Endothelial cell (in vitro differentiated cells): ENCODE measurements at regions not wholly inside any gene's neighbourhood (a gene's known extent, or its start where the extent isn't known, plus 50 kb on each side); places are given as distances from the start of the nearest gene placed in this dataset.

ENCODE experiments used
- DNase-seq: peaks from one replicate; pipeline ENCODE4 v3.0.0; 2021; ENCODE audit warnings: low spot score
- H3K27ac Mint-ChIP-seq: one replicate; pipeline ENCODE4 v1.8.0; 2021; ENCODE audit warnings: mixed read lengths, inconsistent platforms; ENCODE audit not compliant: unreplicated experiment
- H3K27me3 Mint-ChIP-seq: one replicate; pipeline ENCODE4 v1.8.0; 2021; ENCODE audit warnings: mild to moderate bottlenecking, moderate library complexity, mixed read lengths, inconsistent platforms; ENCODE audit not compliant: unreplicated experiment
- H3K36me3 Mint-ChIP-seq: one replicate; pipeline ENCODE4 v1.8.0; 2021; ENCODE audit warnings: mild to moderate bottlenecking, low read depth, mixed read lengths, inconsistent platforms; ENCODE audit not compliant: unreplicated experiment
- H3K4me1 Mint-ChIP-seq: one replicate; pipeline ENCODE4 v1.8.0; 2021; ENCODE audit warnings: mild to moderate bottlenecking, mixed read lengths, inconsistent platforms; ENCODE audit not compliant: unreplicated experiment
- H3K4me3 Mint-ChIP-seq: one replicate; pipeline ENCODE4 v1.8.0; 2021; ENCODE audit warnings: mild to moderate bottlenecking, mixed read lengths, inconsistent platforms; ENCODE audit not compliant: unreplicated experiment
- H3K9me3 Mint-ChIP-seq: one replicate; pipeline ENCODE4 v1.8.0; 2021; ENCODE audit warnings: mixed read lengths, inconsistent platforms; ENCODE audit not compliant: unreplicated experiment
- TF ChIP-seq, protein P1 (sequence below): fragments of 200-600 bp; sonication (generic); IDR thresholded peaks from one replicate; pipeline ENCODE4 v1.5.0; 2021; ENCODE audit warnings: antibody characterized with exemption; ENCODE audit not compliant: unreplicated experiment

GRCh38 chr9:120212853-120213200 lies 367.1 kb downstream of the CDK5RAP2 start:
- no peaks in the 10 kb centered on the region for H3K9me3 Mint-ChIP-seq
- H3K4me1 Mint-ChIP-seq = no peaks in the 10 kb centered on the region
- H3K36me3 Mint-ChIP-seq = no peaks in the 10 kb centered on the region
- peaks cover 7% of the 10 kb centered on the region for H3K27me3 Mint-ChIP-seq
- no peak for DNase-seq
- H3K27ac Mint-ChIP-seq = no peak overlapping the region
- no peak overlapping the region for H3K4me3 Mint-ChIP-seq
- TF ChIP-seq, protein P1, sequence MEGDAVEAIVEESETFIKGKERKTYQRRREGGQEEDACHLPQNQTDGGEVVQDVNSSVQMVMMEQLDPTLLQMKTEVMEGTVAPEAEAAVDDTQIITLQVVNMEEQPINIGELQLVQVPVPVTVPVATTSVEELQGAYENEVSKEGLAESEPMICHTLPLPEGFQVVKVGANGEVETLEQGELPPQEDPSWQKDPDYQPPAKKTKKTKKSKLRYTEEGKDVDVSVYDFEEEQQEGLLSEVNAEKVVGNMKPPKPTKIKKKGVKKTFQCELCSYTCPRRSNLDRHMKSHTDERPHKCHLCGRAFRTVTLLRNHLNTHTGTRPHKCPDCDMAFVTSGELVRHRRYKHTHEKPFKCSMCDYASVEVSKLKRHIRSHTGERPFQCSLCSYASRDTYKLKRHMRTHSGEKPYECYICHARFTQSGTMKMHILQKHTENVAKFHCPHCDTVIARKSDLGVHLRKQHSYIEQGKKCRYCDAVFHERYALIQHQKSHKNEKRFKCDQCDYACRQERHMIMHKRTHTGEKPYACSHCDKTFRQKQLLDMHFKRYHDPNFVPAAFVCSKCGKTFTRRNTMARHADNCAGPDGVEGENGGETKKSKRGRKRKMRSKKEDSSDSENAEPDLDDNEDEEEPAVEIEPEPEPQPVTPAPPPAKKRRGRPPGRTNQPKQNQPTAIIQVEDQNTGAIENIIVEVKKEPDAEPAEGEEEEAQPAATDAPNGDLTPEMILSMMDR = no peak

- H3K4me3 Mint-ChIP-seq = no peak overlapping the region
- H3K9me3 Mint-ChIP-seq = no peaks in the 10 kb centered on the region
- H3K36me3 Mint-ChIP-seq = no peaks in the 10 kb centered on the region
- no peaks in the 10 kb centered on the region for H3K4me1 Mint-ChIP-seq
- no peak for DNase-seq
- H3K27ac Mint-ChIP-seq = no peak overlapping the region
- H3K27me3 Mint-ChIP-seq = peaks cover 7% of the 10 kb centered on the region
- TF ChIP-seq, protein P1 = no peak
These were observed 367.7 kb downstream of the CDK5RAP2 start for GRCh38 chr9:120212153-120212852.

GRCh38 chr9:120210274-120210673 lies 369.7 kb downstream of the CDK5RAP2 start:
- H3K36me3 Mint-ChIP-seq = no peaks in the 10 kb centered on the region
- no peaks in the 10 kb centered on the region for H3K4me1 Mint-ChIP-seq
- peaks cover 7% of the 10 kb centered on the region for H3K27me3 Mint-ChIP-seq
- DNase-seq = no peak
- TF ChIP-seq, protein P1 = no peak
- no peak overlapping the region for H3K27ac Mint-ChIP-seq
- no peaks in the 10 kb centered on the region for H3K9me3 Mint-ChIP-seq
- H3K4me3 Mint-ChIP-seq = no peak overlapping the region

GRCh38 chr9:120202856-120203654 lies 376.9 kb downstream of the CDK5RAP2 start:
- Mint-ChIP-seq H3K27me3 (peaks cover 1% of the 10 kb centered on the region), H3K4me1 (no peaks in the 10 kb centered on the region), H3K4me3 (no peak overlapping the region), H3K27ac (no peak overlapping the region), H3K36me3 (no peaks in the 10 kb centered on the region), H3K9me3 (no peaks in the 10 kb centered on the region)
- TF ChIP-seq, protein P1 = no peak
- DNase-seq = no peak

DNA sequence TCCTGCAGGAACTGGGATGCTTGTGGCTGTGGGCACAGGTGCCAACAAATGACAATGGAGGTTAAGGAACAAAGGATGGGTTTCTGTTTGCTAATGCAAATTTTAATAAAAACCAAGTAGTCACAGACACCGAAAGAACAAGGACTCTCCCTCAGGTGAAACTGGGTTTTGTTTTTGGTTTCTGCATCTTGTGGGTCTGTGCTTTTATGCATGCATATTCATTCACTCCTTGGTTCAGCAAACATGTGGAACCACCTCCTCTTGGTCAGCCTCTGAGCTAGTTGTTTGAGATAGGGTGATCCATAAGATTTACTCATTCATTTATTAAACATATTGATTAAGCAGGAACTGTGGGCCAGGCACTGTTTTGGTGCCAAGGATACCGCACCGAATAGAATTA lies 381.9 kb downstream of the CDK5RAP2 start:
- H3K9me3 Mint-ChIP-seq = no peaks in the 10 kb centered on the region
- DNase-seq = no peak
- TF ChIP-seq, protein P1 = no peak
- H3K27ac Mint-ChIP-seq = no peak overlapping the region
- H3K4me1 Mint-ChIP-seq = no peaks in the 10 kb centered on the region
- no peak overlapping the region for H3K4me3 Mint-ChIP-seq
- H3K27me3 Mint-ChIP-seq = peaks cover under 1% of the 10 kb centered on the region
- H3K36me3 Mint-ChIP-seq = no peaks in the 10 kb centered on the region
